Fibroblast of pulmonary artery (primary cell): ENCODE measurements at regions not wholly inside any gene's neighbourhood (a gene's known extent, or its start where the extent isn't known, plus 50 kb on each side); places are given as distances from the start of the nearest gene placed in this dataset.

Experiments used
- DNase-seq: peaks from one replicate; pipeline ENCODE4 v3.0.0-alpha.2; 2010; ENCODE audit warnings: low read depth
- H3K4me3 ChIP-seq: replicated peaks from 2 replicates; pipeline ENCODE4 v1.5.1; 2011; ENCODE audit warnings: low read depth, mild to moderate bottlenecking, control low read depth, low read length, moderate library complexity
- TF ChIP-seq, protein P1 (sequence below): IDR thresholded peaks from 2 replicates; pipeline ENCODE4 v1.5.1; 2011; ENCODE audit warnings: mild to moderate bottlenecking, control low read depth, low read length, inconsistent platforms; ENCODE audit errors: missing control alignments

DNA sequence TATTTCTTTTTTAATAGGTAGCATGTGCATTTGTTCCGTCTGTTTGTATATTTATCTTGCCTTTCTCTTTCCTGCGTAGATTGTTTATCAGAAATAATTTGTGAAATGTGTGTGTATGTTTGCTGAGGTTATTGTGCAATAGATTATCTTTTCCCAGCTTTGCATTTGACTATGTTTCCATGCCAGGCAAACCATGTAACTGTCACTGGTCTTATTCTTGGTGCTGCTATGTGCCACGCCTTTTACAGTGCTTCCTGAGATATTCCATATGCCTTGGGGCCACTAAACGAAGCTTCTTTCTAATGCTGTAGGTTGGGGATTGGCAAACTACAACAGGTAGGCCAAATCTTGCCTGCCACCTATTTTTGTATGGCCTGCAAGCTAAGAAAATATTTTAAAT is 598.8 kb downstream of the PLPP3 start:
- DNase-seq = peak; percentile 32
- TF ChIP-seq, protein P1, sequence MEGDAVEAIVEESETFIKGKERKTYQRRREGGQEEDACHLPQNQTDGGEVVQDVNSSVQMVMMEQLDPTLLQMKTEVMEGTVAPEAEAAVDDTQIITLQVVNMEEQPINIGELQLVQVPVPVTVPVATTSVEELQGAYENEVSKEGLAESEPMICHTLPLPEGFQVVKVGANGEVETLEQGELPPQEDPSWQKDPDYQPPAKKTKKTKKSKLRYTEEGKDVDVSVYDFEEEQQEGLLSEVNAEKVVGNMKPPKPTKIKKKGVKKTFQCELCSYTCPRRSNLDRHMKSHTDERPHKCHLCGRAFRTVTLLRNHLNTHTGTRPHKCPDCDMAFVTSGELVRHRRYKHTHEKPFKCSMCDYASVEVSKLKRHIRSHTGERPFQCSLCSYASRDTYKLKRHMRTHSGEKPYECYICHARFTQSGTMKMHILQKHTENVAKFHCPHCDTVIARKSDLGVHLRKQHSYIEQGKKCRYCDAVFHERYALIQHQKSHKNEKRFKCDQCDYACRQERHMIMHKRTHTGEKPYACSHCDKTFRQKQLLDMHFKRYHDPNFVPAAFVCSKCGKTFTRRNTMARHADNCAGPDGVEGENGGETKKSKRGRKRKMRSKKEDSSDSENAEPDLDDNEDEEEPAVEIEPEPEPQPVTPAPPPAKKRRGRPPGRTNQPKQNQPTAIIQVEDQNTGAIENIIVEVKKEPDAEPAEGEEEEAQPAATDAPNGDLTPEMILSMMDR = no peak
- no peak overlapping the region for H3K4me3 ChIP-seq

DNA sequence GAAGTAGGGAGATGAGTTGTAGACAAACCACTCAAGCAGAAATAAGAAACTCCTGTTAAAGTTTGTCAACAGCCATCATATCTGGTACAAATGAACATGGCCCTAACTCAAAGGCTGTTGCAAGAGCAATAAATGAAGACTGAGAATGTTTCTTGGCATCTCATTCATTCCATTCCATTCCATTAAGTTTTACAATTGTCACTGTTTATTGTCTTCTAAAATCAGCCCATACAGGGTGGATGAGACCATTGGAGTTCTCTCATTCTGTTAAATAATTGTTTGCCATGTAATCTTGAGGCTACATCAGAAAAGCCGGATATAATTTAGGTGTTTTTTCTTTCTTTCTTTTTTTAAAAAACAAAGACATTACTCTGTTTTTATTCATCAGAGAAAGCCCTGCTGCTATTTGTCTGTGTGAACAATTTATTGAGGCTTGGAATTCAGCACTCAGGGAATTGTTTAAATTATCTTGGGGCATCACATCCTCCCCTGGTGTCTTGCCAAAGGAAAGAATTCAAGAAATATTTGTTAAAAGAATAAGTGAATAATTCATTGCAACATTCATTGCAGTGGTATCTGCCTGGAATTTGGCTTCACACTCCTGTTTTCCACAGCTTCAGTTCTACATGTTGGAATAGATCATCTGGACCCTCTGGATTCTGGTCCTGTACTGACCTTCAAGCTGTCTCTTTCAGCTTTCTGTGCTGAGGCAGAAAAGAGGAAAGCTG is 604.5 kb downstream of the PLPP3 start:
- DNase-seq = peak; percentile 90
- no peak overlapping the region for H3K4me3 ChIP-seq
- TF ChIP-seq, protein P1 = no peak

DNA sequence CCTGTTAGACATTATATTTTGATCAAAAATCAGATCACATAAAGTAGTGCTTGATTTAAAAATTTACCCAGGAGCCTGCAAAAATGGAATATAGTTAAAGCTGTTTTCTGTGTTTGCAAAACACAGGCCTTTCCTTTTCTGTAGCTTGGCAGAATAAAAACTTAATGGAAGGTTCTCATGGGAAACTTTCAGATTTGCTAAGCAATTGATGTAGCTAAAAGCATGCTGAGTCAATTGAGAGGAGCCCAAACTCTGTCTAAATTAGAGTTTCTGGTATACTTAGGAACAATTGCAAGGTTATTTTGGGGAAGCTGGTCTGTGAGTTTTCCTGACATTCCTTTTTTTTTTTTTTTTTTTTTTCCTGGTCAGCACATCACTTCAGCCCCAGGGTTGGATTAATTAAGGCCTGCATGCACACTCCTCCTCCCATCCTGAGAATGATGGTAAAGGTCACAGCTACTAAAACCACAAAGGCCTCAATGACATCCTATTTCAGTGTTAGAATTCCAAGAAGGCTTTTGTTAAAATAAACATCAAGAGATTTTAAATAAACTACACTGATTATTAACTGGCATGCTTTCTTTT is 608.7 kb downstream of the PLPP3 start:
- peak; percentile 26 for DNase-seq
- no peak overlapping the region for H3K4me3 ChIP-seq
- TF ChIP-seq, protein P1 = no peak

DNA sequence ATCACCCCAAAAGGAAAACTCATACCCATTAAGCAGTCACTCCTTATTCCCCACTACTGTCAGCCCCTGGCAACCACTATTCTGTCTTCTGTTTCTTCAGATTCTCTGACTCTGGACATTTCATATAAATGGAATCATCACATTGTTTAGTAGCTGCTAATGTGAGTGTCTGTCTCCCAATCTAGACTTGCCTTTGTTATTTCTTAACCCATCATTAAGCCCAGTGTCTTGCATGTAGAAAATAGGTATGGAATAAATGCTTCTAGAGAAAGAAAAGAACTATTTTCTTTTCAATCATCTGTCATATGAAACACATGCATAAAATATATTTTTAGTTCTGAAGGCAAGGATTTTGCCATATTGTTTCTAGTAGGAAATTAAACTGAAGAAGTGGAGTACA is 610.0 kb downstream of the PLPP3 start:
- H3K4me3 ChIP-seq = no peak overlapping the region
- TF ChIP-seq, protein P1 = no peak
- DNase-seq = no peak

DNA sequence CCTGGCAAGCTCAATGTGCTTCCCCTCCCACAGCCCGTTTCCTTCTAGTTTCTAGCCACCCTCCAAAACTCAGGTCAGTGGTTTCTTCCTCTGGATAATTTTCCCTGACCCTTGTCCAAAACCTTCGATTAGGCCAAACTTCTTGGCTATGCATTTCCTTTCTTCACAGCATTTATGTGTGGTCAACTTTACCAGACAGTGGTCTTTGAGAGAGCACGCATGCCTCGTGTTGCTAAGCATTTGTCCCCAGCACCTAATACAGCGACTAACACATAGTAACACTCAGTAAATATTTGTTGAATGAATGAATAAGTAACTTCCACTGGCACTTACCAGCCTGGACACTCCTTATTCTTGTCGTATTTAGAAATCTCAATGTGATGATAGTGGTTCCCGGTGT is 610.7 kb downstream of the PLPP3 start:
- DNase-seq = no peak
- no peak overlapping the region for H3K4me3 ChIP-seq
- TF ChIP-seq, protein P1 = no peak

DNA sequence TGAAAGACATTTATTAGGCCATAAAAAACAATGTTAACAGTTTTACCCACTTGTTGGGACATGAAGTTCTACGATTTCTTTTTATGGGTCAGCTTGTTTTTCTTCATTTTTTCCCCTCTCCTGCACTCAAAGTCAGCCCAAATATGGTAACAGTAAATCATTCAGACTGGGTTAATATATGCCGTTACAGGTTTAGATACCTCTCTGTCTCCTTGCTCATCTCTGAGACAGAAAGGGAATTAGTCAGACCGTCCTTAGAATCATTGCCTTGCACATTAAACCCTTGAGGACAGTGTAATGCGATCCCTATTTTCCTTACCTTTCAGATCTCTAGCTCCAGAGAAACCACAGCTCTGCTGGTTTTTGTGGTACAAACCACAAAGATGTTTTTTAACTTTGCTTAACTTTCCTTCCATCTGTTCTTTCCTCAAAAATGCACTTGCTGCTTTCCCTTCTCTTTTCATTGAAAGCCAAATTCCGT is 613.3 kb downstream of the PLPP3 start:
- no peak for DNase-seq
- H3K4me3 ChIP-seq = no peak overlapping the region
- TF ChIP-seq, protein P1 = no peak
